GM18498 (cell line): ENCODE measurements at regions not wholly inside any gene's neighbourhood (a gene's known extent, or its start where the extent isn't known, plus 50 kb on each side); places are given as distances from the start of the nearest gene placed in this dataset.

Experiments used
- ATAC-seq: cut with Tn5 transposase; IDR thresholded peaks from one replicate; pipeline ENCODE4 v1.9.1; 2021; ENCODE audit warnings: mild to moderate bottlenecking, moderate library complexity; ENCODE audit not compliant: unreplicated experiment

- no peak for ATAC-seq
Measured at GRCh38 chr18:61062258-61062657, 271.0 kb upstream of the CDH20 start.

DNA sequence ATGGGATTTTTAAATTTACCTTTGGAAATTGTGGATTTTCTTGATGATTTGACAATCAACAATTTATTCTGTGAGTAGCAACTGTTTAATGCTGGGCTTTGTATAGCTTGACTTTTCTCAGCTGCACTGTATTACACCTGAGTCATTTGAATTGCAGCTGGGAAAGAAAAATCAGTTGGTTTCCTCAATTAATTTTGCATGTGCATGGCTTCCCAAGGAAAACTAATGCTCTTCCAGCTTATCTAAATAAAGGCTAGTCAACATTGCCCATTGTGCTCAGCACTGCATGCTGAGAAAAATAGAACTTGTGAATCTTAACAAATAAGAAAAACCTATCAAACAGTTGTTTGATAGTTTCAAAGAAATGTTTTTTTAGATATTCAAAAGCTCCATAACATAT, 268.3 kb upstream of the CDH20 start:
- ATAC-seq: no peak

DNA sequence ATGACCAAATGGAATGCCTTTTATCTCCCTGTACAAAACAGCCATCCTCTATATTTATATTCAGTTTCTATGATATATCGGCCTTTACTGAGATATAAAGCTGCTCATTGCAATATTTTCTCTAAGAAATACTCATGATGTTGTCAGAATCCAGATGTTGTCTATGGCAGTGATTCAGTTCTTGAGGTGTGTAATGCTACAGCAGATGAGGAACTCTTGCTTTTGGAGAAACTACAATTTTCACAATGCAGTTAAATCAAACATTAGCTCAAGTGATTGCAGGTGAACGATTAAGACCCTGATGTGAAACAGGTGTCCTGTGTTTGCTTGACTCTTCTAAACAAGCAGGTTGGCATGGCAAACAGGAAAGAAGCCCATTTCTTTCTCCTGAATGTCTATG, 256.2 kb upstream of the CDH20 start:
- ATAC-seq: no peak

- no peak for ATAC-seq
Measured at GRCh38 chr18:61079714-61080113, 253.5 kb upstream of the CDH20 start.

DNA sequence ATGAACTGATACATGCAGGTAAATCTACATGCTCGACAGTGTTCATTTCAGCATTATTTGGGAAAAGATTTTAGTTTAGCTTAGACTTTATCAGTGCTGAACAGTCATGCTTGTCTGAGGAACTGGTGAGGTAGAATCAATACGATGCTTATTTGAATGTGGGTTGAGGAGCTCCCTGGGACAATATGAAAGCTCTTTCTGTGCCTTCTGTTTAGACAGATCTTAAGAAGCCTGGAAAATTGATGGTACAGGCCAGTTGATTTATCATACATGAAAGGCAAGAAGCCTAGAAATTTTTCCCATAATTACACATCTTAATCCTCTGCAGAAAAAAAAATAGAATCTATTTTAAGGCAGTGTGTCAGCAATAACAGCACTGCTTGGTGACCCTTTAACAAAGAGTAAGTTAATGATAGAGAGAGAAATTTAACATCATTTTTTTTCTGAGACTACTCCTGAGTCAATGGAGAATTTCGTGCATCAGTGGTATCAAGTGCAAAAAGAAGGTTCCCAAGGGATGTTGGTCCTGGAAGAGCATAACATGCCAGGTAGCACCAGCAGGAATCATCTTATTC, 252.2 kb upstream of the CDH20 start:
- no peak for ATAC-seq

GRCh38 chr18:61082976-61083630, 250.1 kb upstream of the CDH20 start:
- ATAC-seq: no peak

- no peak for ATAC-seq
Measured at GRCh38 chr18:61085036-61085435, 248.2 kb upstream of the CDH20 start.

DNA sequence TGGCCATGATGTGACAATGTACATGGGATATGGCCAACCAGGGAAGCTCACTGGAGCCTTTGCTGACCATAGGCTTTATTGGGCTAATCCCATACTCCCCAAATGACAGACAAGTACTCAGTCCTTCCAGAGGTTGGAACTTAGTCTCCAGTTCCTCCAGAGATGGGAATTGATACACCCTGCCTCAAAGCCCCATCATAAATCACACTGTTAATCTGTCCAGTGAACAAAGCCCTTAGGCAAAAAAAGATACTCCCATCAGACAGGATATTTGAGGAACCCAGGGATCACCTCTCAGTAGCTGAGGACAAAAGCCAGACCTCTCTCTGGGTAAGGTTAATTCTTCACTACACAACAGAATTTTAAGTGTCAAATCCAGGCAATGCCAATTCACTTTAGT, 247.5 kb upstream of the CDH20 start:
- no peak for ATAC-seq

DNA sequence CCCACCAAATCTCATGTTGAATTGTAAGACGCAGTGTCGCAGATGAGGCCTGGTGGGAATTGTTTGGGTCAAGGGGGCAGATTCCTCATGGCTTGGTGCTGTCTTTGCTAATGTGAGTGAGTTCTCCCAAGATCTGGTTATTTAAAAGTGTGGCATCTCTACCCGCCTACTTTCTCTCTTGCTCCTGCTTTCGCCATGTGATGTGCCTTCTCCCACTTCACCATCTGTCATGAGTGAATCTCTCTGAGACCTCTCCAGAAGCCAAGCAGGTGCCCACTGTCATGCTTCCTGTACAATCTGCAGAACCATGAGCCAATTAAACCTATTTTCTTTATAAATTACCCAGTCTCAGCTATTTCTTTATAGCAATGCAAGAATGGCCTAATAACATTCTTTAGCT, 246.6 kb upstream of the CDH20 start:
- ATAC-seq: no peak

DNA sequence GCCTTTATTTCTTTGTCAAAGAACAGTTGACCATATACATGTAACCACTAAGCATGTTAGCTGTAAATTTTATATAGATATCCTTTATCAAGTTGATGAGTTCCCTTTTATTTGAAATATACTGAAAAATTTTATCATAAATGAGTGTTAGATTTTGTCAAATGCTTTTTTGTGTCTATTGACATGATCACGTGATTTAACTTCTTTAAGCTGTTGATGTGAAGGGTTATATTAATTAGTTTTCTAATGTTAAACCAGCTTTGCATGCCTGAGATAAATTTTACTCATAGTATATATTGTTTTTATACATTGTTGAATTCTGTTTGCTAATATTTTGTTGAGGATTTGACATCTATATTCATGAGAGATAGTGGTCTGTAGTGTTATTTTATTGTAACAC, 241.9 kb upstream of the CDH20 start:
- ATAC-seq: no peak

DNA sequence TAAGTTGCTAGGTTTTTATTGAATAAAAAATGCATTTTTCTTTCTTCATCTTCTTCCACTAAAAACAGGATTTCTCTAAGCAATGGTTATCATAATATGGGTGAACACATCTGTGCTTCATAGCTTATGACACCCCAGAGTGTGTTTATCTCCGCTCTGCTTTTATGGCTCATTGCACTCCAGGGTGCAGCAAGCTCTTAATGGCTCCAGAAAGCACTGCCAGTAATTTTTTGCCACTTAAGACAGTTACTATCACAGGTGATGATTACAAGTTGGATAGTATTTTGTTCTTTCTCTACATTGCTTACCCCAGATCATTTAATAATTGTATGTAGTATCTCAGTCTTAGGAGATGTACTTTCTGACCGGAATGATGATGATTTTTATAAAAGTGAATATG, 239.3 kb upstream of the CDH20 start:
- no peak for ATAC-seq

DNA sequence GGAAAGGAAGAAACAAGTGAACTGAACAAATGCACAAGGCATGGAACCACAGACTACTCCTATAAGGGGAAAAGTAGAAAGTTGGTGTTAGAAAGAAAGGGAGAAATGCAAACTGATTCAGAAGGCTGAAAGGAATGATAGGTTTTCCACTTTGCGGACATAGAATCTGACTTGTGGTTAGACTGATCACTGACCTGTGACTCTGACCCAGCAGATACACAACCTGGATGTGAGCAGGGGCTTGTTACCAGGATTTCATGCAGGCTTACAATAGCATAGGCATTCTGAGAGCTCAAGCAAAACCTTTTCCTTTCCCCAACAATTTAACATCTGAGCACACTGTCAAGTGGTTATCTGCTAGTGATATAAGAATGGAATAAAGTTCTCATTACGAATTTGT, 237.0 kb upstream of the CDH20 start:
- no peak for ATAC-seq

DNA sequence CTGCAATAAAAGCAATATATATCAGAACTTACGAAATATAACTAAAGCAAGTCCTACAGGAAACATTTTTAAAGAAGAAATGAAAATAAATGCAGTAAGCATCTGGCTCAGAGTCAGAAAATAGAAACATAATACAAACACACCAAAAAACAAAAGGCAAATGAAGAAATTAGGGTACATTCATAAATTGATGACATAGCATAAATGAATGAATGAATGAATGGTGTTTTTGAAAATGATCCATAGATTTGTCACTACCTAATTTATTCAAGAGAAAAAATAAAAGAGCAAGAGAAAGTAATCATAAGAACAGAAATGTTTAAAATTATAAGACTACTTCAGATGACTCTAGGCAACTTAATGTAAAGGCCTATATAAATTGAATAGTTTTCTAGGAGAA, 226.1 kb upstream of the CDH20 start:
- no peak for ATAC-seq

- no peak for ATAC-seq
Measured at GRCh38 chr18:61108706-61109105, 224.5 kb upstream of the CDH20 start.

GRCh38 chr18:61123309-61123708, 209.9 kb upstream of the CDH20 start:
- ATAC-seq: no peak

GRCh38 chr18:61127714-61128467, 205.3 kb upstream of the CDH20 start:
- no peak for ATAC-seq

DNA sequence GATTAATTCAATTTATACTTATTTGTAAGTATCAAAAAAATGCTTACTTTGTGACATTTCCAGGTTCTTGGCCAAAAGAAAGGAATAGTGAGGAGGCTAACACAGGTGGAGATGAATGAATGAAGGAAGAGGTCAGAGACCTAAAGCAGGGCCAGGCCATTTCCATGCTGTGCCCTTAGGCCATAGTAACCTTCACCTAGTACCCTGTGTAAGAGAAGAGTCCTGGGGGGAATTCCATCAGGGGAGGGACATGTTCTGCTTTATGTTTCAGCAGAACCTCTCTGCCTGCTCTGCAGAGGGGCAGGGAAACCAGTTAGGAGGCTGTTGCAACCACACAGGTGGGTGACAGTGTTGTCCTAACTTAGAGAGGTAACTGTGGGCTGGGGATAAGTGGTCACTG, 204.2 kb upstream of the CDH20 start:
- ATAC-seq: no peak

DNA sequence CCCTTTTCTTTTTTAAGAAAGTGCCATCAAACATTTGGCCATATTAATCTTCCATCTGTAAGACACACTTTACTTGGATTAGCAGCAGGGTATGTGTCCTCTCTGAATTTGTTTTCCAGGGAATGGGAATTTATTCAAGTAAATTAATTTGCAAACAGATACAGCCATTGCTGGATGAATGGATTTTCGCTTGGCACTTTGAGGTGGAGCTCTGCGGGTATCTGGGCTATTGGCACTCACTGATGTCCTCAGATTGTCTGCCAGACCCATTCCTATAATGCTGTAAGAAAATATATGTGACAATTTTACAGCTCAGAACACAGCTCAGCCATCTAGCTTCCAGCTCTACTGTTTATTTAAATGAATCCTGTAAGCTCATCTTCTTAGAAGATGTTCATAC, 201.2 kb upstream of the CDH20 start:
- no peak for ATAC-seq

DNA sequence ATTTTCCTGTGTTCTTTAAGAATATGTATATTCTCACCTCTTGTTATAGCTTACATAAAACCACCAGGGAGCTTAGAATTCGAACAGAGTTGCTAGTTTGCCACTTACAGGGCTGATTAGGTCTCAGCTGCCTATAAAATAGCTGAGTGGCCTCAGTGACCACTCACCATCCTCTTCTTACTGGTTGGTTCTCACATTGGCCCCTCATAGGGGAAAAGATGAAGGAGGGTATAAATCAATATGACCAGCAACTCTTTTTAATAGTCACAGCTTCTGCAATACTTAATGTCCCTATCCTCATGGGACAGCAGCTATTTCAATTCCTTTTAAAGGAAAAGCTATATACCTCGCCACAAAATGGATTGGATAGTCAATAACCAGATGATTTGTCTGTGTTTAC, 199.4 kb upstream of the CDH20 start:
- ATAC-seq: no peak

GRCh38 chr18:61136711-61137251, 196.4 kb upstream of the CDH20 start:
- ATAC-seq: no peak

DNA sequence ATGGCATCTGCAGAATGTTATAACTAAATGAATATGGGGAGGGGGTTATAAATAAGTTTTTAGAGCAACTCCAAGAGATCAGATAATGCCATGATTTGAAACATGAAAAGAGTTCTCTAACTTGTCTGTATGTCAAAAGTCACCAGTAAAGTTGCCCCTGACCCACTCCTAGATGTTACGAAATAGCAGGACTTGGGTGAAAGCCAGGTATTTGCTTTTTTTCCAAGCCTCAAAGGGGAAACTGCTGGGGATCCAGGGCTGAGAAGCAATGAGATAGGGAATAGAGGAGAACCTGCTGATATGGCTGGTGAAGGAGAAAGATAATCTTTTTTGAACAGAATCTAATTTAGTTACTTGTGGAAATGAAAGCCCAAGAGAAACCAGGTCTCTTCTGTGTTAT, 191.5 kb upstream of the CDH20 start:
- no peak for ATAC-seq

- no peak for ATAC-seq
Measured at GRCh38 chr18:61148322-61148721, 184.9 kb upstream of the CDH20 start.
